HG02798 (cell line): ENCODE measurements at regions not wholly inside any gene's neighbourhood (a gene's known extent, or its start where the extent isn't known, plus 50 kb on each side); places are given as distances from the start of the nearest gene placed in this dataset.
"Not testable (repeated sequence)": the region's sequence is repeated elsewhere in the genome, so short reads cannot be mapped to it uniquely, and the experiment has no call there.

ENCODE experiments used
- ATAC-seq: cut with Tn5 transposase; IDR thresholded peaks from one replicate; pipeline ENCODE4 v1.9.1; 2021; ENCODE audit warnings: mild to moderate bottlenecking; ENCODE audit not compliant: unreplicated experiment, poor library complexity

DNA sequence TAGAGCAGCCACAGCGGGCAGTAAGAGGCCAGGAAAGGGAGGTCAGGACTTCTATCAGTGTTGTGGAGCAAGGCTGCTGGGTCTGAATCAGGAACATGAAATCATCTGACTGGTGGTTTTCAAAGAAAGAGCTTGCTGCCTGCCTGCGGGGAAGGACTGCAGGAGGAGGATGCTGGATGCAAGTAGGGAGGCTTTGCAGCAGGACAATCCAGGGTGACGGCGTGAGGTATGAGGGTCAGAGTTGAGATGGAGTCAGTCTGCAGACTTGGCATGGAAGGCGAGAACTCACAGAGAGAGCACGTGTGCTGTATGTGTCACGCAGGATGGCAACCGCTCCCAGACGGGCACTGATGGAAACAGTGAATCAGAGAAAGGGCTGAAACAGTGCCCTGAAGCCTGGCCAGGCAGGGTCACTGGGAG, 59.2 kb upstream of the CD93 start:
- ATAC-seq, result no peak

DNA sequence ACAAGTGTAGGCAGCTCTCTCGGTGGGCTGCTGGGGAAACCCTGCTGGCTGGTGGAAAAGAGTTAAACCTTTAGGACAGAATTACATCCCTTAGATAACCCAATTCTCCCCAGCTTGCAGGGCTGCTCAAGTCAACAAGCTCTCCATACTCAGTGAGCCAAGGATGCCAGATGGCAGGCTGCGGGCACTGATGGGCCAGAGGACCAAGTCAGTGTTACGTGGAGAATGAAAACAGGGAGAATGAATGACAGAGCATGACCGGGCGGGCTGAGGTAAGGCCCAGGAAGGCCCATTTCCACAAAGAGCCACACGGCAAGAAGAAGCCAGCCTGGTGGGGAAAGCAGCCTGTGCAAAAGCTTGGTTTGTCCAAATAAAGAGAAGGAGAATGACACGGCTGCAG, 58.7 kb upstream of the CD93 start:
- ATAC-seq, result no peak

DNA sequence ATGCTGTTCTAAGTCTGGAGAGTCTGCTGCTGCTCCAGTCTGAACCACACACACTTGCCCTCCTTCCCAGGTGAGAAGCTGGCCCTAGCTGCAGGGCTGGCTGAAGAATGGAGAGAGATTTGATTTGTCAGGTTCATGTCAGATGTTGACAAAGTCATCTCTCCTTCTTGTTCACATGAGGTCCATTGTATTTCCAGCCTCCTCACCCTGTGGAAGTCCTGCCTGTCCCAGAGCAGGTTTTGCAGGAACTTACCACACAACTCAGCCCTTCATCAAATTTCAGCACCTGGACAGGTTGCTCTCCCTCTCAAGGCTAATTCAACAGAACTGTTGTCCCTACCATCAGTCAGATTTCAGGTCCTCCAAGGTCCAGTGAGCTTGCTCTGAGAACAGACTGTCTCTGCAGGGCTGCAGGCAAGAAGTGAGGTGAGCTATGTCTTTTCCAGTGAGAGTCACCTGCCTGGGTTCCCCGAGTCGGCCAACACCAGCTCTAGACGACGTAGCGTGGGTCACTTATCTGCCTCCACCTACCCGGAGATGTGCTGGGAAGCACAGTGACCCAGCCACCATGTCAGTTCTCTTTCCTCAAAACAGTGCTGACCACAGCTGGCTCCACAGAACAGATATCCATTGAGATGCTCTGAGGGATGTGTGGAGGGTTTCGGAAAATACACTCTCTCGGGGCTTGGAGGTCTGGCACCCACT, 58.0 kb upstream of the CD93 start:
- no peak for ATAC-seq

DNA sequence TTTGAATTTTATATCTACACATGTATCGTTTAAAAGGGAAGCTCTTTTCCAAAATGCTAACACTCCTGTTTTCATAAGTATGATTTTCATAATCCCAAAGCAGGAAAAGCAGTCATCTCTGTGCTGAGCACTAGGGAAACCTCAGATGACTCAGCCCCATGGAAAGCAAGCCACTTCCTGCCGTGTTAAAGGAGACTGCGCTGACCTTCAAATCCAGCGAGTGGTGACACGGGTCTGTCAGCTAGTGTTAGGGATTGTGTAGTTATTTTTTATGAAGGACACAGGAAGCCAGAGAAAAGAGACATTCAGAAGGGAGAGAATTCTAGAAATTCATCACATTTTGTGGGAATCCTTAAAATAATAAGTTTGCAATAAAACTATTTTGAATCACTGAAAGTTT, 57.0 kb upstream of the CD93 start:
- ATAC-seq, result no peak

DNA sequence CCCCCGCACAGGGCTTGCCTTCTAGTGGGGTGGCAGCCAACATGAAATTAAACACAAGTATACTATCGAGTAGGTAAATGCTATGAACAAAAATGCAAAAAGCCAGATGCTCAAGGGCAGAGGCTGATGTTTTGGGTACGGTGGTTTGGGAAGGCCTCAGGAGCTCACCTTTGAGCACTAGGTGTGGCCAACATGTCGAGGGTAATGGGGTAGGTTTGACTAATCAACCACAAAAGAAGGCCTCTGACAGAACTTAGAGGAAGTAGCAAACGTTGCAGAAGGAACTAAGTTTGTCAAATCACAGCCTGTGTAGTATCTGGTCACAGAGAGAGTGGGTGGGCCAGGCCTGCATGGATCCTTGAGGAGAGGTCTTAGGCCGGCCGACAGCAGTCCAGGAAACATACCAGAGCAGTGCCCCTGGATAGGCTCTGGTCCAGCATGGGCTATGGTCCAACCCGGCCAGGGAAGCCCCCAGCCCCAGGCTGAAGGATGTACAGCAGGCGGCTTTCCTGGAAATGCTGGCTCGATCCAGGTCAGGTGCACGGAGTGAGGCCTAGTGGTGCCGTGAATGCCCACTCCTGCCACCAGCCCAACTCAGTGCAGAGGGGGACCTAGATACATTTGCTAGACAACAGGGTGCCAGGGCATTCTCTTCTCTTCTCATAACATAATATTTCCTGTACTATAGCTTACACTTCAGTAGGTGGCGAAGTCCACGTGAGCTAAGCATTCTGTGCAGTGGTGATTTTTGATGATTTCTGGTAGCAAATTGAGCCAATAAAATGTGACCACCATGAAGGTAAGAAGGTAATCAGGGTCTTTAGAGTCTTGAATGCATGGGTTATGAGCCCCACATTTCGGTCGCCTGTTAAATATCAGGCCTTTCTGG, 56.3 kb upstream of the CD93 start:
- peak; percentile 73 for ATAC-seq

DNA sequence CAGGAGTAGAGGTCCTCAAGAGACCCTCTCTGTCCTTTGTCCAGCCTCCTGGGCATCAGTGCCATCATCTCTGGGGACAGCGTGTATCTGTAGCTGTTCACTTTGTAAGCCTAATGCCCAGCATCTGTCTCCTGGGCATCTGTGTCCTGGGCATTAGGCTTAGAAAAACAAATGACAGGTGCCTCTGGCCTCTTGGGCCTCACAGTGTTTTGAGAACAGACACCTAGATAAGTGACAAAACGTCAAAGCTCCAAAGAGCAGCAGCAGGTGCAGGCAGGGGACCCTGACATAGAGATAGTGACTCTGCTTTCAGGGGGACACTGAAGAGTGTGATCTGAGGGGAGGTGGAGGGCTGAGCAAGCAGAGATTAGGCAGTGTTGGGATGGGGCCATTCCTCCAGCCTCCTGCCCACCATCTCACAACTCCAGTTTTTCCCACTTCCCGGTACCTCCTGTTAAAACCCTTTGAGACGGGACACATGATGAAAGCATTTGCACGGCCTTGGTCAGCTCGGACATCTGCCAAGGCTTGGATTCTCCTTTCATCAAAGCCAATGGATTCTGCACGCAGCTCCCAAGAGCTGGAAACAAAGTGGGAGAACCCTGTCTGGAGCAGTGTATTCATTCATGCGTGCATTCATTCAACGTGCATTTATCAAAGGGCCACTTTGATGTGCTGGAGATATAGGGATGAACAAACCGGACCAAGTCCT, 55.5 kb upstream of the CD93 start:
- no peak for ATAC-seq

DNA sequence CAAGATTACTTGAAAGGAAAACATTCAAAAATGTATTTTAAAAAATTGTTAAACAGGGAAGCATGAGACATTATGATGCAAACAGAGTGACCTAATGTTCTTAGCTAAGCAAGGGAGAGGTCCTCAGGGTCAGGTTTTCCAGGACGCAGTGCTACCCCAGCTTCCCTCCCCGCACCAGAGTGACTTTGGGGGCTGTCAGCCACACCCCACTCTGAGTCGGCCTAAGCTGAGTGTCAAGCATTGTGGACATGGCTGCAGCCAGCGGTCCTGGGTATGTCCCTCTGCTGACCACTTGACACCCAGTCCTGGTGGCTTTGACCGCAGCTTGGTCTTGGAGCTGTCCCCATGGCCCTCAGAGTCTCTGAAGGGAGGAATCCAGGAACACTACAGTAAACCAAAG, 54.9 kb upstream of the CD93 start:
- ATAC-seq, result no peak

DNA sequence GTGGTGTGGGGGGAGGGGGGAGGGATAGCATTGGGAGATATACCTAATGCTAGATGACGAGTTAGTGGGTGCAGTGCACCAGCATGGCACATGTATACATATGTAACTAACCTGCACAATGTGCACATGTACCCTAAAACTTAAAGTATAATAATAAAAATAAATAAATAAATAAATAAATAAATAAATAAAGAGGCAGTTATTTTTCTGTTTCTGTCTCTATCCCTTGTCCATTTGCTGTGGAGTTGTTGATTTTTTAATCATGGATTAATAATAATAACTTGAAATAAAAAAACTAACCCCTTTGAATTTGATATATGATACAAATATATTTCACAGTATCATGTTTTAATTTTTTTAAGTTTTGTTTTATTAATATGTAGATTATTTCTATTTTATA, 53.9 kb upstream of the CD93 start:
- ATAC-seq, result not testable (repeated sequence)

DNA sequence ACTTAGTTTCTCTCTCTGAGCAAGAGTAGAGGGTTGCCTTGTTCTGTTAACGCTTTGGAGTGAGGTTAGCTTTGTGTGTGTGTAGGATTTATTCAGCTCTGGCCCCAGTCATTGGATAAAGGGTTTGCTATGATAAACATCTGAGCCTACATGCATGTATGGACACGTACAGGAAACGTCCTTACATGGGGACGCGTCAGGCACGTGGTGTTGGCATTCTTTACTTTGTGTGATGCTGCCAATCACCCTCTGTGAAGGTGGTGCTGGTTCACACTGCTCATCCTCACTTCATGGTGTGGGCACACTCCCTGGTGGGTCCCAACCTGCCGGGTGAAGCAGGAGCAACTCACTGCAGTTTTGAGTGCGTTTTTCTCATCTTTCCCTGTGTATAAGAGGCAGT, 53.4 kb upstream of the CD93 start:
- ATAC-seq, result no peak

DNA sequence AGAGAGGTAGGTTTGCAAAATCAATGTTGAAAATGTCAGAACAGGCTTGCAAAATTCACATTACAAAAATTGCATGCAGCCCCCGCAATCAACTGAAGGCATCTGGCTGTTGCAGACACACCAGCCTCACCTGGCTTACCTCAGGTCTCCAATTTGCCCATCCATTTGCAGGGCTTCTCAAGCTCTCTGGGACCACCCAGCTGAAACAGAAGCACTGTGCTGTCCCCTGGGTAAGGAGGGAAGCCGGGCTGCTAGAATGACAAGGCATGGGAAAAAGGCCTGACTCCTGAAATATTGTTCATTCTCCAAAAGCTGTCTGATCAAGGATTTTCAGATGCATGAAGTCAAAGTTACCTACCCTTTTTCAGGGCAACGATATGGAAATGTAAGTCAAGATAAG, 52.6 kb upstream of the CD93 start:
- ATAC-seq, result no peak

DNA sequence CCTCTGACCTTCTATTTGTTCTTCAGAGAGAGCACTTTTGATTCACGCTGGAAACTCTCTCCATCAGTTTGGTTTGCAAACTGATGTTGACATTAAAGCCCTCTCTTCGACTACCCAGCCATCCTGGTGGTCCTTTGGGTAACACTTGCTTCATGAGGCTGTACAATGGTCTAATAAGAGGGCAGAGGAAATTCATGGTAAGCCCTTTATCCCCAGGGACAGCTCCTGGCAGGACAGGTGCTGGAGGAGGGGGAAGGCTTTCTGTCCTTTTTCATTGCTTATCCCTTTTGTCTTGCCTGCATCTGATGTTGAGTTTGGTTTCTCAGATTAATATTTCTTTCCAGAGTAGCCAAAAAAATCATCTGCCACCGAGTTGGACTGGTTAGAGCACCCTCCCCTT, 52.1 kb upstream of the CD93 start:
- ATAC-seq, result no peak

DNA sequence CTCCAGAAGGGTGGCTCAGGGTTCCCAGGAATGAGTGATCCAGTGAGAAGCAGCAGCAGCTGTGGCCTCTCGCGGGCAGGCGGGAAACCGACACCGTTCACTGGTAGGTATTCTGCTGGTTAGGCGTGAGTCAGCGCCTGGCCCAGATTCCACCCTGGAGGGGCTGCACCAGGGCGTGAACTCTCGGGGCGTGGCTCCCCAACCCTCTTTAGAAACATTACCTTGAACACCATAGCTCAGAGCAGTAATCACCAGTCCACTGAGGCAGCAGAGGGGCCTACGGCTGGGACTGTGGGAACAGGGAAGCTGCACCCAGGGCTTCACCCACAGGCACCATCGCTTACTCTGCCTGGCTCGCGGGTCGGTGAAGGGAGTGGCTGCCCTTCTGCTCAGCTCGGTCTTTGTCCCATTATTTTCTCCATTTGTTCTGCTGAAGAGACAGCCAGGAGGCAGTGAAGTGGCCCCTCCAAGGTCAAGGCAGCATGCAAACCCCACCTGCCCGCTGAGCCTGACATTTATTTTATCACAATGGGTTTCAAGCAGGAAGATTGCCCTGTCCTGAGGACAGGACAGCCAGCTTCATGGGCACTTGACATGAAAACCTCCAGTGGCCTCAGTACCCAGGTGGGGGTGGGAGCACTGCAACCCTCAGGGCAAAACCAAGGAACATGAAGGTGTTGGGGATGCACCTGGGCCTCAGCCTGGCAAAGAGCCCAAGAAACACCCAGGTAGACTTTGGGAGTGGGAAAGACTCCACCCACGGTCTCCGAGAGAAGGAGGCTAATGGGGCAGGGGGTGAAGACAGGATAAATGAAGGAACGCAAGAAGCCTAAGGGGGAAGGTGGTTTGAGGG, 51.0 kb upstream of the CD93 start:
- no peak for ATAC-seq

DNA sequence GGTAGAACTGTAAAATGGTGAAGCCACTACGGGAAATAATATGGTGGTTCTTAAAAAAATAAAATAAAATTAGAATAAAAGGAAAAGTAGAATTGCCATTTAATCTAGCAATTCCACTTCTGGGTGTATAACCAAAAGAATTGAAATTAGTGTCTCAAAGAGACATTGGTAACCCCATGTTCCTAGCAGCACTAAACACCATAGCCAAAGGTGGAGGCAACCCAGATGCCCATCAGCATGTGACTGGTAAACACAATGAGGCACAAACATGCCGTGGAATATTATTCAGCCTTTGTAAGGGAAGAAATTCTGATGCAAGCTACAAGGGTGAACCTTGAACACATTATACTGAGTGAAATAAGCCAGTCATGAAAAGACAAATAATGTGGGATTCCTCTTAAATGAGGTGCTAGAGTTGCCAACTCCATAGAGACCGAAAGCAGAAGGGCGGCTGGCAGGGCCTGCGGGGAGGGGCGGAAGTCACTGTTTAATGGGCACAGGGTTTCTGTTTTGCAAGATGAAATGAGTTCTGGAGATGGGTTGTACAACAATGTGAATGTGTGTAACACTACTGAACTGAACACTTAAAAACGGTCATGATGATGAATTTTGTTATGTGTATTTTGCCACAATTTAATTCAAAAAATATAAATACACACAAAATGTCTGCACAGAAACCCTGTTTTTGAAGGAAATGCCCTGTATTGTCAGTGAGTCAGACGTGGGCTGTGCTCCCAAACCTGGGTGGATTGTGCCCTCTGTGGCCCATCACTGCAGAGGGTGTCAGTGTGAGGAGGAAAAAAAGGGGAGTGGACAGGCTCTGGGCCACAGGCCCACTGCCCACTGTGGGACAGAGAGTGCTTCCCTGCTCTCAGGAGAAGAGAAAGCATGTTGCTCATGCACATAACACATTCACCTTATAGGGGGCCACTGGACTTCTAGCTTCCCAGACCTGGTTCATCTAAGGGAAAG, 49.6 kb upstream of the CD93 start:
- no peak for ATAC-seq
